SK-N-MC (cell line): ENCODE measurements at regions not wholly inside any gene's neighbourhood (a gene's known extent, or its start where the extent isn't known, plus 50 kb on each side); places are given as distances from the start of the nearest gene placed in this dataset.

Source experiments
- DNase-seq: peaks from one replicate; pipeline ENCODE4 v3.0.0-alpha.2; 2011; ENCODE audit warnings: low read depth, low spot score
- H3K27ac ChIP-seq: fragments of 200-600 bp; sonication (generic); 2 replicates; pipeline ENCODE4 v1.5.1; 2016; ENCODE audit warnings: mixed run types
- H3K36me3 ChIP-seq: fragments of 200-600 bp; sonication (generic); 2 replicates; pipeline ENCODE4 v1.6.1; 2017; ENCODE audit warnings: antibody characterized with exemption, low read length, mixed read lengths; ENCODE audit not compliant: insufficient read depth
- H3K4me3 ChIP-seq: fragments of 200-600 bp; sonication (generic); 2 replicates; pipeline ENCODE4 v1.5.1; 2016
- H3K9ac ChIP-seq: fragments of 200-600 bp; sonication (generic); 2 replicates; pipeline ENCODE4 v1.8.0; 2017; ENCODE audit warnings: mixed run types, mixed read lengths; ENCODE audit not compliant: insufficient read length
- H3K9me3 ChIP-seq: fragments of 200-600 bp; sonication (generic); 2 replicates; pipeline ENCODE4 v1.6.1; 2017; ENCODE audit warnings: low read depth, mild to moderate bottlenecking, antibody characterized with exemption, low read length, moderate library complexity, mixed read lengths
- EZH2 ChIP-seq: fragments of 200-600 bp; sonication (generic); IDR thresholded peaks from one replicate; pipeline ENCODE4 v1.6.1; 2017; ENCODE audit warnings: antibody characterized with exemption
- FOXP2 ChIP-seq: optimal IDR thresholded peaks from 2 replicates; pipeline ENCODE3; 2011; ENCODE audit warnings: mild to moderate bottlenecking, moderate library complexity; ENCODE audit not compliant: insufficient read depth; ENCODE audit errors: extremely low read length, control extremely low read depth
- POLR2AphosphoS5 ChIP-seq: IDR thresholded peaks from 2 replicates; pipeline ENCODE4 v1.6.1; 2012; ENCODE audit warnings: mild to moderate bottlenecking, low read depth, low read length, borderline replicate concordance

- DNase-seq: no peak
- no peak overlapping the region for H3K27ac ChIP-seq
- H3K9ac ChIP-seq: no peak overlapping the region
- no peaks in the 10 kb centered on the region for H3K9me3 ChIP-seq
- TF ChIP-seq EZH2 (no peak), POLR2AphosphoS5 (no peak), FOXP2 (no peak)
- no peak overlapping the region for H3K4me3 ChIP-seq
- no peaks in the 10 kb centered on the region for H3K36me3 ChIP-seq
Measured at GRCh38 chr18:39759926-39760325, 2194.3 kb upstream of the CELF4 start.

- TF ChIP-seq FOXP2 (no peak), POLR2AphosphoS5 (no peak), EZH2 (no peak)
- DNase-seq: no peak
- Histone ChIP-seq H3K27ac (no peak overlapping the region), H3K9ac (no peak overlapping the region), H3K36me3 (no peaks in the 10 kb centered on the region; the same call in 1 of the 2 replicates), H3K4me3 (no peak overlapping the region), H3K9me3 (no peaks in the 10 kb centered on the region)
Measured at GRCh38 chr18:39753178-39753577, 2187.6 kb upstream of the CELF4 start.

- H3K9ac ChIP-seq: no peak overlapping the region
- no peaks in the 10 kb centered on the region; the same call in 1 of the 2 replicates for H3K36me3 ChIP-seq
- no peak overlapping the region for H3K27ac ChIP-seq
- no peak for TF ChIP-seq EZH2
- no peak for TF ChIP-seq FOXP2
- no peak for TF ChIP-seq POLR2AphosphoS5
- no peak overlapping the region for H3K4me3 ChIP-seq
- H3K9me3 ChIP-seq: no peaks in the 10 kb centered on the region
- DNase-seq: no peak
Measured at GRCh38 chr18:39752351-39752750, 2186.8 kb upstream of the CELF4 start.

DNA sequence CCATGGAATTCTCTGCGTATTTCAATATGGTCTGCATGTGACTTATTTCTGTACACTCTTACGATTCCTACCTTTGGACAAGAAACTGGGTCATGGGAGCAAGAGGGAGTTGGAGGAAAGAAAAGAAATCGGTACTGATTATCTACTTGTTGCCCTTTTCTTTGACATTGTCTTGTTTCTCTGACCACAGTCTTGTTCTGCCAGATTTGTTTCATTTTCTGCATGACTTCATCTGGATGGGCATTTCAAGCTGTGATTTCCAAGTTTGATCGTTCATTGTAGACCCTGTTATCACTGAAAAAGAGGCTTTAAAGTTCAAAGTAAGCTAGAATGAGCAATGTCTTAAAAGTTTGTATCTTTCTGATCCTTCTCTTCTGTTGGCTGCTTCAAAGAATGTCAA lies 2186.3 kb upstream of the CELF4 start:
- Histone ChIP-seq H3K4me3 (no peak overlapping the region), H3K27ac (no peak overlapping the region), H3K9ac (no peak overlapping the region), H3K36me3 (no peaks in the 10 kb centered on the region; the same call in 1 of the 2 replicates), H3K9me3 (no peaks in the 10 kb centered on the region)
- no peak for DNase-seq
- TF ChIP-seq FOXP2 (no peak), POLR2AphosphoS5 (no peak), EZH2 (no peak)

DNA sequence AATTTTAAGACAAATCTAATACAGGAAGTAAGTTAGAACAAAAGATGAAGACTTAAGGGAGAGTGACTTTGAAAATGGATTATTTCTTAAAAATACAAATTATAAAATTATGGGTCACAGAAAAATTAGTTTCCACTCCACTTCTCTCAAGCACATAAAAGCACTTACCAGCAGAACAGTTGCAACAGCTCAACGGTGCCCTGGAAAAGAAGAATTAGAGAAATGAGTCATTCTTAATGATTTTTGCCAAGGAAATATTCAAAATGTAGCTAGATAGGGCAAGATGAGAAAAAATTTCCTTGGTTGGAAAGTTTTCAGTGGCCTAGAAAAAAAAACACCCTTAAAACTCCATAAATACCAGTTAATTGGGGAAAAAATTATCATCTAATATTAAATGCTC lies 2185.6 kb upstream of the CELF4 start:
- H3K4me3 ChIP-seq: no peak overlapping the region
- no peaks in the 10 kb centered on the region for H3K9me3 ChIP-seq
- H3K27ac ChIP-seq: no peak overlapping the region
- no peak for DNase-seq
- TF ChIP-seq FOXP2: no peak
- TF ChIP-seq EZH2: no peak
- no peak for TF ChIP-seq POLR2AphosphoS5
- no peak overlapping the region for H3K9ac ChIP-seq
- no peaks in the 10 kb centered on the region; the same call in 1 of the 2 replicates for H3K36me3 ChIP-seq

DNA sequence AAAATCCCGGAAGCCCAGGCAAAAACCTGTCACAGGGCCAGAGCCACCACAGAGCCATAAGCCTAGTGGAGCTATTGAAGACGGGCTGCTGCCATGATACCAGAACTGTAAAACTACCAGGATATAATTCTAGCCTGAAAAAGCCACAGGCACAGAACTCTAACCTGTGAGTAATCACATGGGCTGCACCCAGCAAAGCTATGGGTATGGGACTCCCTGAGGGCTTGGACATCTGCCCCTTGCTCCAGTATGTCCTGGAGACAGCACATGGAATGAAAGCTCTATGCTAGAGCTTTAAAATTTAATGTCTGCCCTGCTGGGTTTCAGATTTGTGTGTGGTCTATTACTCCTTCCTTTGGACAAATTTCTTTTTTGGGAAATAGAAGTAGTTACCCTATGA lies 2183.6 kb upstream of the CELF4 start:
- Histone ChIP-seq H3K27ac (no peak overlapping the region), H3K9ac (no peak overlapping the region), H3K36me3 (no peaks in the 10 kb centered on the region; the same call in 1 of the 2 replicates), H3K4me3 (no peak overlapping the region), H3K9me3 (no peaks in the 10 kb centered on the region)
- no peak for TF ChIP-seq POLR2AphosphoS5
- no peak for TF ChIP-seq FOXP2
- TF ChIP-seq EZH2: no peak
- DNase-seq: no peak

- DNase-seq: no peak
- no peak overlapping the region for H3K27ac ChIP-seq
- H3K9ac ChIP-seq: no peak overlapping the region
- H3K4me3 ChIP-seq: no peak overlapping the region
- TF ChIP-seq POLR2AphosphoS5 (no peak), EZH2 (no peak), FOXP2 (no peak)
- H3K36me3 ChIP-seq: no peaks in the 10 kb centered on the region; the same call in 1 of the 2 replicates
- H3K9me3 ChIP-seq: no peaks in the 10 kb centered on the region
Measured at GRCh38 chr18:39748727-39749126, 2183.1 kb upstream of the CELF4 start.

- DNase-seq: no peak
- H3K27ac ChIP-seq: no peak overlapping the region
- no peak overlapping the region for H3K9ac ChIP-seq
- H3K36me3 ChIP-seq: no peaks in the 10 kb centered on the region; the same call in 1 of the 2 replicates
- H3K4me3 ChIP-seq: no peak overlapping the region
- no peaks in the 10 kb centered on the region for H3K9me3 ChIP-seq
- TF ChIP-seq POLR2AphosphoS5: no peak
- TF ChIP-seq FOXP2: no peak
- no peak for TF ChIP-seq EZH2
Measured at GRCh38 chr18:39746201-39746600, 2180.6 kb upstream of the CELF4 start.

- H3K4me3 ChIP-seq: no peak overlapping the region
- H3K9me3 ChIP-seq: no peaks in the 10 kb centered on the region
- no peaks in the 10 kb centered on the region for H3K36me3 ChIP-seq
- no peak for DNase-seq
- H3K27ac ChIP-seq: no peak overlapping the region
- TF ChIP-seq POLR2AphosphoS5 (no peak), EZH2 (no peak), FOXP2 (no peak)
- H3K9ac ChIP-seq: no peak overlapping the region
Measured at GRCh38 chr18:39743463-39743862, 2177.9 kb upstream of the CELF4 start.
